HG03135 (cell line): ENCODE measurements at regions not wholly inside any gene's neighbourhood (a gene's known extent, or its start where the extent isn't known, plus 50 kb on each side); places are given as distances from the start of the nearest gene placed in this dataset.

ENCODE experiments used
- ATAC-seq: cut with Tn5 transposase; IDR thresholded peaks from one replicate; pipeline ENCODE4 v1.9.1; 2021; ENCODE audit warnings: mild to moderate bottlenecking, moderate library complexity; ENCODE audit not compliant: unreplicated experiment

- no peak for ATAC-seq
Measured at GRCh38 chr4:29002151-29002550, 1718.0 kb upstream of the PCDH7 start.

DNA sequence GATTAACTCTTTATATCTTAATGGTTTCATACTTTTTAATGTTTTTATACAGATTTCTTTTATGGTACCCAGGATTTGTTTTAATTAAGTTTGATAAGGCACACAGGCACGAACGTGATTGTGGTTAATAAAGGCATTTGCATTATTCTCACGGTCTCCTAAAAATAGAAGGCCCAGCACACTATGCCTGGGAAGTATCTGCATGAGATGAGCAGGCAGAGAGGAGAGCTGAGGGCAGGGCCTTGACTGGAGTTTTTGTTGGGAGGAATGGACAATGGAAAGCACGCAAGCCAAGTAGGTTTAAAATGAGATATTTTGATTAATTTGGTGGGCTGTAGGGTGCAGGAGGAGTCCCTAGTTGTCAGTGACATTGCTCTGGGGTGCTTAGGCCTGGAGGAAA is 1714.3 kb upstream of the PCDH7 start:
- no peak for ATAC-seq

- no peak for ATAC-seq
Measured at GRCh38 chr4:29009908-29010307, 1710.3 kb upstream of the PCDH7 start.

DNA sequence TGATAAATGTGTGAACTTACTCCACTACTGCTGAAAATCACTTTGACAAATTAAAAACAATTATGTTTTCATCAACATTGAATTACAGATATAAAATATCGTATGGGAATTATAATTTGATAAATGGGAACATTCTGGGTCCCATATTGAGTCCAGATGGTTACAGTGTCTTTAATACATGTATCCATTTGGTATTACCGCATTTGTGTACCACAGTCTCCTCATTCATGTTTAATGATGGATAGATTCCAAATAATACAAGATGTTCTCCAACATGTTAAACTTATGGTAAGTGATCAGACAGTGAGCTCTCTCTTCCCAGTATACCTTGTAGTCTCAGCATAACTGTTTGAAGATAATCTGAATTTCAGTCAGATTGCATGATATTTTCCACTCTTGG is 1706.8 kb upstream of the PCDH7 start:
- no peak for ATAC-seq

DNA sequence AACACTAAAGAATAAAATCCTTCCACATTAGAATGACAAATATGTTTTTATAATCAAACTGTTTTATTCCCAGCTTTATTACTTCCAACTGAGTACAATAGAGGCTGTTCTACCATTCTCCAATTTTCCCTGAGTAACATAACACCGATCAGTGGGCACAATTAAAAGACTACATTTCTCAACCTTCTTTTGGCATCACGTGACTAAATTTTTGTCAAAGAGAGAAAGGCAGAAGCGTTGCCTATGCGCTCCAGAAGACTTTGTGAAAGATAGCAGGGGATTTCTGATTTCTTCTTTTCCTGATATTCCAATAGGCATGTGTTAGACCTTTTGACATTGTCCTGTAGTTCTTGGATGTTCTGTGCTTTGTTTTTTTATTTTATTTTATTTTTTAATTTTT is 1705.6 kb upstream of the PCDH7 start:
- no peak for ATAC-seq

GRCh38 chr4:29033703-29034102 is 1686.5 kb upstream of the PCDH7 start:
- no peak for ATAC-seq

GRCh38 chr4:29037501-29037900 is 1682.7 kb upstream of the PCDH7 start:
- no peak for ATAC-seq

- ATAC-seq = no peak
Measured at GRCh38 chr4:29043411-29043810, 1676.8 kb upstream of the PCDH7 start.

- ATAC-seq = no peak
Measured at GRCh38 chr4:29046186-29046585, 1674.0 kb upstream of the PCDH7 start.

DNA sequence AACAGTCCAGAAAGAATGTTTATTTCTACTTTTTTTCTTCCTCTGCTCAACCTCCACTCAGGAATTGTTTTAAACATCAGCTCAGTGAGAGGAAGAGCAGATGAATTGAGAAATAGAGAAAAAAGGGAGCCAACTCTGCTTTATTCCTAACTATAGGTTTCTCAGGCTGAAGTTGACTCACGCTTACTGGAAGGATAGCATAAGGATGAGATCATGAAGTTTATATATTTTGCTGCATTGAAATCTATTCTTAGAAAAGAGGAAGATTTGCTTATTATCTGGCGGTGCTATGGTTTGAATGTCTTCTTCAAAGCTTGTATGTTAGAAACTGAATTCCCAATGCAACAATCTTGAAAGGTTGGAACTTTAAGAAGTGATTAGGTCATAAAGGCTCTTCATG is 1673.4 kb upstream of the PCDH7 start:
- no peak for ATAC-seq

DNA sequence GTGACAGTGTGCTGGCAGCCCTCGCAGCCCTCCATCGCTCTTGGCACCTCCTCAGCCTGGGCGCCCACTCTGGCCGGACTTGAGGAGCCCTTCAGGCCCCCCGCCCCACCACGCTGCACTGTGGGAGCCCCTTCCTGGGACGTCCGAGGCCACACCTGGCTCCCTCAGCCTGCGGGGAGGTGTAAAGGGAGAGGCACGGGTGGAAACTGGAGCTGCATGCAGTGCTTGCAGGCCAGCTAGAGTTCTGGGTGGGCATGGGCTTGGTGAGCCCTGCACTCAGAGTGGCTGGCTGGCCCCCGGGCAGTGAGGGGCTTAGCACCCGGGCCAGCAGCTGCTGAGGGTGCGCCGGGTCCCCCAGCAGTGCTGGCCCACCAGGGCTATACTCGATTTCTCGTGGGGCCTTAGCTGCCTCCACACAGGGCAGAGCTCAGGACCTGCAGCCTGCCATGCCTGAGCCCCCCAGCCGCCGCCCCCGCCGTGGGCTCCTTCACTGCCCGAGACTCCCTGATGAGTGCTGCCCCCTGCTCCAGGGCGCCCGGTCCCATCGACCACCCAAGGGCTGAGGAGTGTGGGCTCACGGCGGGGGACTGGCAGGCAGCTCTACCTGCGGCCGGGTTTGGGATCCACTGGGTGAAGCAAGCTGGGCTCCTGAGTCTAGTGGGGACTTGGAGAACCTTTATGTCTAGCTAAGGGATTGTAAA is 1672.7 kb upstream of the PCDH7 start:
- no peak for ATAC-seq

DNA sequence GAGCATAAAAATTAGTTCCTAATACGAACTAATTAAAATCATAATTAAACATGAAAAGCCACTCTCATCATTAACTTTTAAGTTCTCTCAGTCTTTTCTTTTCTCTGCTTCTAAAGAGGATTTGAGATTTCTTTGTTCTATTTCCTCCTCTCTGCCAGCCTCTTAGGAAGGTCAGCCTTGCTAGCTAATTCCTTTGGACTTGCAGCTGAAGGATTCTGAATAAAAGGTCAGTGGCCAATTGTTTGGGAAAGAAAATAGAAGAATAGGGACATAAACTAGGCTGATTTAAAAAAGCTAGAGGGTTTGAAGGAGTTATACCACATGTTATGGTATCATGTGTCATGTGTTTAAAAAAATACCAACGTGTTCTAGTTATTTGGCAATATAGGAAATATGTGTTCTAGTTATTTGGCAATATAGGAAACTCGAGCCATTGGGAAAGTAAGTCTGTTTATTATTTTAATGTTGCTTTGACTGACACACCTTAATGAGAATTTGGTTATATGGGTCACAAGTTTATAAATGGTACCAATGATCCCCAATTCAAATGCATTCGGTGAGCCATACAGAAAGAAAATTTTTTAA is 1668.7 kb upstream of the PCDH7 start:
- no peak for ATAC-seq

DNA sequence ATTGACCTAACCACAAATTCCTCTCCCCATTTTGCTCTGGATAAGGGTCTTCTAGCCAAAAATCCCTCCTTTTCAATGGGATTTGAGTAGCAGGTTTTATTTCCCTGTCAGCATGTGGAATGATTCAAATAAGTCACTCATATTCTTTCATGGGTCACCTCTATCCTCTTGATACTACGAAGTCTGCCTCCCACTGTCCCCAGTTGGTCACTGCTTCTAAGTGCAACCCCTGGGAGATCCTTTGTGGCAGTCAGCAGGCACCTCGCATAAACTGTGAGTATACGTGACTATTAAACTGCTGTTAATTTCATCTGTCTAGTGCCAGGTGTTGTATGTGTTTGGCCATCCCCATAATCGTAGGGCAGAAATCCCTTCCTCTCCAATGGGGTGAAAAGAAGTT is 1667.9 kb upstream of the PCDH7 start:
- no peak for ATAC-seq

DNA sequence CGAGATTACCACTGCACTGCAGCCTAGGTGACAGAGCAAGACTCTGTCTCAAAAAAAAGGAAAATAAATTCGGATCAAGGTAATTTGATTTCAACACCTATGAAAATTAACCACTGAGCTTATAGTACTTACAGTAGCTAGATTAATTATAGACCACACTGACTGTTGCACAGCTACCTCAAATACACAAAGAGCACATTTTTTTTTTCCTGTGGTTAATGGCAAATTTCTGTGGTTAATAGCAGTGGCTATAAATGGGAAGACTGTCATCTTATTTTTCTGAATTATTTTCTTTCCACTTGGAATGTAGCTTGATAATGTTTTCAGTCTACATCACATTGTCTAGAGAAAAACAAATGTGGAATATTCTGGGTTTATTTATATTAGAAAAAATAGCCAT is 1661.6 kb upstream of the PCDH7 start:
- ATAC-seq = no peak

DNA sequence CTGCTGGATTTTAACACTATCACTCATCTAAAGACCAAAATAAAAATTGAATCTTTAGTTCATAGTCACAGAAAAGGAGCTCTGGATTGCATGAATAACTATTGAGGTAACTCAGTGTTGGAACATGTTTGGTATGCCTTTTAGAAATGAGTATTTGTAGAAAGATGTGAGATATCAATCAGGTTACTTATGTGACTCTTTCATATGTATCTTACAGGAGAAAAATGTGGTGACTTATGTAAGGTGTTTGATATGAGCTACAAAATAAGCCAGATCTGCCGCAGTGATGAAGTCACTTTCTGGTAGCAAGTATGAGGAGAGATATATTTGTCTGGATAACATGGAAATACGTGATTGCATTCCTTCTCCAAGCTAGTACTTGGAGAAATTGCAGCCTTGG is 1653.3 kb upstream of the PCDH7 start:
- ATAC-seq = no peak

DNA sequence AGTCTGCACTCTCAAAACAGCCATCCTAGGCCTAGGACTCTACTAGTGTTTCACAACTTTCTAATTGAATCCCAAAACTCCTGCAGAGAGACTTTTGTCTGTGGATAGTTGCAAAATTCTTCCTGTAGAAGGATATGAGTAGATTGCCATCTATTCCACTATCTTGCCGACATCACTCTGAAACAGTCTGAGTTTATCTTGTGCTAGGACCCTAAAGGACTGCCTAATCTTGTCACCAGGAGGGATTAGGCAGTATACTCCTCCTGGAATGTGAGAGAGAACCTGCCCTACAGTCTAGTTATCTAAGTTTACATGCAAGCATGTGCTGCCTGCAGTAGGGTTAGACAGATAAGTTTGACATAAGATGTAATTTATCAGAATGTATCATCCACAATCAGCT is 1646.6 kb upstream of the PCDH7 start:
- no peak for ATAC-seq

GRCh38 chr4:29075366-29075765 is 1644.8 kb upstream of the PCDH7 start:
- no peak for ATAC-seq

GRCh38 chr4:29079260-29079659 is 1640.9 kb upstream of the PCDH7 start:
- no peak for ATAC-seq

DNA sequence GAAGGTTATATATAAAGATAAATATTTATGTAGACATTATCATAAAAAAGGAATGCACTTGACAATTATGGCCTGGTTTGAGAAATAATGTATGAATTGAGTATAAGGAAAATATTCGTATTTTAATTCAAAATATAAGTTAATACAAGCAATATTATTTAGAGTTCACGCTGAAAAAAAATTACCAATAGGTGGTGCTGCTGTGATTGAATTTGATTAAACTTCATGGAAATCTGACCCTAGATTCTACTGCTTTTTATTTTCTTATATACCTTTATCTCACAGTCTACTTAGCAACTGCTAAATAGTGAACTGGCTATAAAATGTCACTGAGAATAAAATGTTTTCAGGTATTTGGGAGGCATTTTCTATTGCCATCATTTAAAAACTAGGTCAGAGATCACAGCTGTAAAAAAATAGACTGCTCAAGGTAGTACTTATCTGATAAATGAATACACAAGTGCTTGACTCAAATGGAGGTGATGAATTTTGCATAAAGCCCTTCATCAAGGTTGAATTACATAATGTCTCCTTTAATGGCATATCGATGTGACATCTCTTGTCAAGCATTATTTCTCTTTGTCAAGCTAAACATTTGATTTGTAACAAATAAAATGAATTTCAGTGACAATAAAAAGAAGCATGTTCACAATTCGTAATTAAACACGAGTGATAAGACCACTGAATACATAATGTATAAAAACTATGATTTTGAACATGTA is 1638.8 kb upstream of the PCDH7 start:
- ATAC-seq = no peak

DNA sequence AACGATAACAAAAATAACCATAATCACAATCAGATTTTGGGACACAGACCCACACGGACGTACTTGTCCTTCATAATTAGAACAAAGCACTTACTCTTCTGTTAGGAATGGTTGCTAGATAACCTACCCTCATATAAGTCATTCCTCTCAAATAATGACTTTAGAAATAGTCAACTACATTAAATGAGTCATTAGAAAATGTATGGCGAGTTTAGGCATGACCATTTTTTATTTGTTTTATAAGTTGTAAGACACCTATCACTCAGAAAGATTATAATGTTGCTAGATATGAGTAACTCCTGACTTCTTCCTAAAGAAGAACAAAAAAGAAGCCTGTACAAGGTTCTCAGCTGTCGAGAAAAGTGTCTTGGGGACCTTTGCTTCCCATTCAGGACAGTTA is 1637.5 kb upstream of the PCDH7 start:
- ATAC-seq = no peak

DNA sequence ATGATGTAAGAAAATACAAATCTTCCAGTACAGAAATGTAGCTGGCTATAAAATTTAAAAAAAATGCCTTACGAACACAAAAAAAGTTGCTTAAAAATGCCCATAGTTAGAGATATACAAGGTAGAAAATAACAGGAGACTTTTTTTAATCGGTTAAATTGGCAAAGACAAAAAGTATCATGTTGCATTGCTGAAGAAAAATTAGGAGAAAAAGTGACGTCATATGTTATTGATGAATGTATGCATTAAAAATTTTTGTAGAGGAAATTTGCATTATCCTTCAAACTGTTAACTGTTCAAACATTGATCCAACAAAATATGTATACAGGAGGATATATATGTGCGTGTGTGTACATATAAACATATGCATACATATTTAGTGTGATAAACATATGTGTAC is 1634.4 kb upstream of the PCDH7 start:
- ATAC-seq = no peak

- no peak for ATAC-seq
Measured at GRCh38 chr4:29104694-29105093, 1615.5 kb upstream of the PCDH7 start.
